Astrocyte (in vitro differentiated cells and primary cell): ENCODE measurements at regions not wholly inside any gene's neighbourhood (a gene's known extent, or its start where the extent isn't known, plus 50 kb on each side); places are given as distances from the start of the nearest gene placed in this dataset.

ENCODE experiments used
- DNase-seq: peaks from one replicate; pipeline ENCODE4 v3.0.0-alpha.2; 2010; ENCODE audit warnings: low read depth
- FAIRE-seq: peaks from 2 replicates; lab custom pipeline; 2011; peaks lifted over from hg19 to GRCh38; lab: Jason Lieb, UNC
- H2AFZ ChIP-seq: 2 replicates; pipeline ENCODE4 v1.6.0; 2012; ENCODE audit warnings: low read depth, low read length, inconsistent platforms
- H3K27ac ChIP-seq: 2 replicates; pipeline ENCODE4 v1.5.1; 2011; ENCODE audit warnings: low read depth, low read length, inconsistent platforms
- H3K27me3 ChIP-seq: 2 replicates; pipeline ENCODE4 v1.6.0; 2011; ENCODE audit warnings: low read length, inconsistent platforms; ENCODE audit not compliant: insufficient read depth
- H3K36me3 ChIP-seq: 2 replicates; pipeline ENCODE4 v1.5.1; 2011; ENCODE audit warnings: low read length, inconsistent platforms; ENCODE audit not compliant: insufficient read depth
- H3K4me1 ChIP-seq: 2 replicates; pipeline ENCODE4 v1.5.1; 2011; ENCODE audit warnings: low read length, inconsistent platforms; ENCODE audit not compliant: insufficient read depth
- H3K4me2 ChIP-seq: 2 replicates; pipeline ENCODE4 v1.6.0; 2012; ENCODE audit warnings: low read length, inconsistent platforms
- H3K4me3 ChIP-seq: 2 replicates; pipeline ENCODE4 v1.5.1; 2011; ENCODE audit warnings: low read depth, mild to moderate bottlenecking, low read length, inconsistent platforms; ENCODE audit not compliant: insufficient read depth
- H3K79me2 ChIP-seq: 2 replicates; pipeline ENCODE4 v1.6.0; 2012; ENCODE audit warnings: mild to moderate bottlenecking, low read length, inconsistent platforms; ENCODE audit not compliant: insufficient read depth
- H3K9ac ChIP-seq: 2 replicates; pipeline ENCODE4 v1.6.0; 2012; ENCODE audit warnings: mild to moderate bottlenecking, low read length, inconsistent platforms
- H3K9me3 ChIP-seq: 2 replicates; pipeline ENCODE4 v1.5.1; 2012; ENCODE audit warnings: low read depth, mild to moderate bottlenecking, low read length, inconsistent platforms; ENCODE audit not compliant: insufficient read depth
- H4K20me1 ChIP-seq: 2 replicates; pipeline ENCODE4 v1.6.0; 2012; ENCODE audit warnings: low read length, inconsistent platforms; ENCODE audit not compliant: insufficient read depth
- H3K27ac Mint-ChIP-seq: one replicate; pipeline ENCODE4 v1.8.0; 2021; ENCODE audit warnings: mild to moderate bottlenecking, mixed read lengths; ENCODE audit not compliant: unreplicated experiment
- H3K27me3 Mint-ChIP-seq: one replicate; pipeline ENCODE4 v1.8.0; 2021; ENCODE audit warnings: low read depth, mixed read lengths; ENCODE audit not compliant: unreplicated experiment
- H3K36me3 Mint-ChIP-seq: one replicate; pipeline ENCODE4 v1.8.0; 2021; ENCODE audit warnings: low read depth, mixed read lengths; ENCODE audit not compliant: unreplicated experiment
- H3K4me1 Mint-ChIP-seq: one replicate; pipeline ENCODE4 v1.8.0; 2021; ENCODE audit warnings: low read depth, mixed read lengths; ENCODE audit not compliant: unreplicated experiment
- H3K4me3 Mint-ChIP-seq: one replicate; pipeline ENCODE4 v1.8.0; 2021; ENCODE audit warnings: mild to moderate bottlenecking, moderate library complexity, mixed read lengths; ENCODE audit not compliant: unreplicated experiment
- H3K9me3 Mint-ChIP-seq: one replicate; pipeline ENCODE4 v1.8.0; 2021; ENCODE audit warnings: mild to moderate bottlenecking, mixed read lengths; ENCODE audit not compliant: unreplicated experiment
- CTCF ChIP-seq: IDR thresholded peaks from 2 replicates; pipeline ENCODE4 v1.5.1; 2011; ENCODE audit warnings: low read depth, mild to moderate bottlenecking, inconsistent platforms, low read length, moderate library complexity; ENCODE audit not compliant: insufficient read depth
- EZH2 ChIP-seq: IDR thresholded peaks from 2 replicates; pipeline ENCODE4 v1.6.1; 2012; ENCODE audit warnings: mild to moderate bottlenecking, low read length, inconsistent platforms; ENCODE audit not compliant: insufficient read depth

GRCh38 chr4:19927381-19927780, 324.3 kb upstream of the SLIT2 start:
- Histone ChIP-seq H3K79me2 (no peaks in the 10 kb centered on the region), H3K4me3 (no peak overlapping the region), H3K9me3 (no peaks in the 10 kb centered on the region), H3K9ac (no peak overlapping the region), H3K36me3 (no peaks in the 10 kb centered on the region), H3K27me3 (no peaks in the 10 kb centered on the region), H4K20me1 (no peaks in the 10 kb centered on the region), H2AFZ (no peak overlapping the region), H3K4me1 (no peaks in the 10 kb centered on the region), H3K4me2 (no peak overlapping the region), H3K27ac (no peak overlapping the region)
- peak; percentile 38 for DNase-seq
- H3K27me3 Mint-ChIP-seq = peaks cover 15% of the 10 kb centered on the region
- no peak for FAIRE-seq
- no peak overlapping the region for H3K27ac Mint-ChIP-seq
- no peaks in the 10 kb centered on the region for H3K4me1 Mint-ChIP-seq
- H3K9me3 Mint-ChIP-seq = no peaks in the 10 kb centered on the region
- TF ChIP-seq CTCF (no peak), EZH2 (no peak)
- H3K4me3 Mint-ChIP-seq = no peak overlapping the region
- H3K36me3 Mint-ChIP-seq = no peaks in the 10 kb centered on the region

- H3K27ac ChIP-seq = no peak overlapping the region
- Mint-ChIP-seq H3K4me1 (no peaks in the 10 kb centered on the region), H3K27me3 (peaks cover 14% of the 10 kb centered on the region), H3K27ac (no peak overlapping the region), H3K9me3 (no peaks in the 10 kb centered on the region), H3K36me3 (no peaks in the 10 kb centered on the region), H3K4me3 (no peak overlapping the region)
- no peak overlapping the region for H3K4me3 ChIP-seq
- DNase-seq (no peak), FAIRE-seq (no peak)
- no peaks in the 10 kb centered on the region for H4K20me1 ChIP-seq
- H3K27me3 ChIP-seq = no peaks in the 10 kb centered on the region
- no peak for TF ChIP-seq EZH2
- no peak for TF ChIP-seq CTCF
- H3K4me2 ChIP-seq = no peak overlapping the region
- no peak overlapping the region for H2AFZ ChIP-seq
- no peak overlapping the region for H3K9ac ChIP-seq
- no peaks in the 10 kb centered on the region for H3K36me3 ChIP-seq
- H3K9me3 ChIP-seq = no peaks in the 10 kb centered on the region
- no peaks in the 10 kb centered on the region for H3K4me1 ChIP-seq
- H3K79me2 ChIP-seq = no peaks in the 10 kb centered on the region
These were observed 326.2 kb upstream of the SLIT2 start for GRCh38 chr4:19925516-19925915.

- H3K4me3 Mint-ChIP-seq = no peak overlapping the region
- Histone ChIP-seq H2AFZ (no peak overlapping the region), H3K36me3 (no peaks in the 10 kb centered on the region), H3K9ac (no peak overlapping the region), H3K27ac (no peak overlapping the region), H4K20me1 (no peaks in the 10 kb centered on the region), H3K9me3 (peaks cover 4% of the 10 kb centered on the region), H3K27me3 (no peaks in the 10 kb centered on the region), H3K79me2 (no peaks in the 10 kb centered on the region), H3K4me1 (no peaks in the 10 kb centered on the region), H3K4me3 (no peak overlapping the region), H3K4me2 (no peak overlapping the region)
- DNase-seq (peak; percentile 9), FAIRE-seq (no peak)
- peaks cover 14% of the 10 kb centered on the region for H3K27me3 Mint-ChIP-seq
- no peaks in the 10 kb centered on the region for H3K36me3 Mint-ChIP-seq
- TF ChIP-seq EZH2 (no peak), CTCF (no peak)
- H3K27ac Mint-ChIP-seq = no peak overlapping the region
- peaks cover 4% of the 10 kb centered on the region for H3K9me3 Mint-ChIP-seq
- no peaks in the 10 kb centered on the region for H3K4me1 Mint-ChIP-seq
These were observed 326.9 kb upstream of the SLIT2 start for GRCh38 chr4:19924761-19925160.
